GM18499 (cell line): ENCODE measurements at regions not wholly inside any gene's neighbourhood (a gene's known extent, or its start where the extent isn't known, plus 50 kb on each side); places are given as distances from the start of the nearest gene placed in this dataset.

ENCODE experiments used
- ATAC-seq: cut with Tn5 transposase; IDR thresholded peaks from one replicate; pipeline ENCODE4 v1.9.1; 2021; ENCODE audit warnings: moderate number of reproducible peaks; ENCODE audit not compliant: insufficient read depth, unreplicated experiment

GRCh38 chr9:99391937-99392594, 170.0 kb downstream of the SEC61B start:
- ATAC-seq, result no peak

GRCh38 chr9:99392986-99393385, 170.9 kb downstream of the SEC61B start:
- no peak for ATAC-seq

- no peak for ATAC-seq
These were observed 171.9 kb downstream of the SEC61B start for GRCh38 chr9:99393993-99394392.

- ATAC-seq, result no peak
These were observed 176.2 kb downstream of the SEC61B start for GRCh38 chr9:99398241-99398640.

- ATAC-seq, result no peak
These were observed 177.4 kb downstream of the SEC61B start for GRCh38 chr9:99399474-99399873.

- ATAC-seq, result no peak
These were observed 178.2 kb downstream of the SEC61B start for GRCh38 chr9:99400184-99400731.

GRCh38 chr9:99401680-99402504, 179.8 kb downstream of the SEC61B start:
- ATAC-seq, result no peak

GRCh38 chr9:99403371-99403770, 181.3 kb downstream of the SEC61B start:
- no peak for ATAC-seq

- no peak for ATAC-seq
These were observed 183.3 kb downstream of the SEC61B start for GRCh38 chr9:99405359-99405758.

- ATAC-seq, result no peak
These were observed 184.9 kb downstream of the SEC61B start for GRCh38 chr9:99406939-99407338.

GRCh38 chr9:99411068-99411467, 189.0 kb downstream of the SEC61B start:
- no peak for ATAC-seq

- no peak for ATAC-seq
These were observed 189.5 kb downstream of the SEC61B start for GRCh38 chr9:99411479-99412115.

- ATAC-seq, result no peak
These were observed 190.5 kb downstream of the SEC61B start for GRCh38 chr9:99412606-99413005.

GRCh38 chr9:99414321-99414720, 192.2 kb downstream of the SEC61B start:
- no peak for ATAC-seq

GRCh38 chr9:99415606-99416005, 193.5 kb downstream of the SEC61B start:
- no peak for ATAC-seq

- ATAC-seq, result no peak
These were observed 193.9 kb downstream of the SEC61B start for GRCh38 chr9:99416007-99416406.

- ATAC-seq, result no peak
These were observed 197.0 kb downstream of the SEC61B start for GRCh38 chr9:99419070-99419469.

GRCh38 chr9:99421369-99421768, 199.3 kb downstream of the SEC61B start:
- ATAC-seq, result no peak

- ATAC-seq, result no peak
These were observed 203.0 kb downstream of the SEC61B start for GRCh38 chr9:99425124-99425523.

GRCh38 chr9:99425923-99426842, 204.1 kb downstream of the SEC61B start:
- ATAC-seq, result no peak
